GM18861 (cell line): ENCODE measurements at regions not wholly inside any gene's neighbourhood (a gene's known extent, or its start where the extent isn't known, plus 50 kb on each side); places are given as distances from the start of the nearest gene placed in this dataset.
A peak's percentile ranks its signal among the peaks of the same experiment; 100 is the strongest.

Experiments used
- ATAC-seq: cut with Tn5 transposase; IDR thresholded peaks from one replicate; pipeline ENCODE4 v1.9.1; 2021; ENCODE audit not compliant: unreplicated experiment

- ATAC-seq = no peak
Observed at GRCh38 chr5:61777292-61777691, 445.2 kb downstream of the ZSWIM6 start.

- ATAC-seq = no peak
Observed at GRCh38 chr5:61779743-61780142, 447.7 kb downstream of the ZSWIM6 start.

- no peak for ATAC-seq
Observed at GRCh38 chr5:61783481-61783880, 451.4 kb downstream of the ZSWIM6 start.

- no peak for ATAC-seq
Observed at GRCh38 chr5:61784341-61784740, 452.3 kb downstream of the ZSWIM6 start.

GRCh38 chr5:61788548-61788947 is 456.5 kb downstream of the ZSWIM6 start:
- no peak for ATAC-seq

- no peak for ATAC-seq
Observed at GRCh38 chr5:61790007-61790406, 457.9 kb downstream of the ZSWIM6 start.

- peak; percentile 69 for ATAC-seq
Observed at GRCh38 chr5:61790678-61791077, 458.6 kb downstream of the ZSWIM6 start.

- no peak for ATAC-seq
Observed at GRCh38 chr5:61796773-61797172, 464.7 kb downstream of the ZSWIM6 start.

- ATAC-seq = no peak
Observed at GRCh38 chr5:61800450-61800849, 468.4 kb downstream of the ZSWIM6 start.

- no peak for ATAC-seq
Observed at GRCh38 chr5:61801174-61801573, 469.1 kb downstream of the ZSWIM6 start.

- no peak for ATAC-seq
Observed at GRCh38 chr5:61802456-61802855, 470.4 kb downstream of the ZSWIM6 start.

- no peak for ATAC-seq
Observed at GRCh38 chr5:61805101-61805500, 473.0 kb downstream of the ZSWIM6 start.

- ATAC-seq = no peak
Observed at GRCh38 chr5:61806491-61807020, 474.5 kb downstream of the ZSWIM6 start.

GRCh38 chr5:61808091-61808490 is 476.0 kb downstream of the ZSWIM6 start:
- no peak for ATAC-seq

GRCh38 chr5:61808909-61809308 is 476.9 kb downstream of the ZSWIM6 start:
- no peak for ATAC-seq

GRCh38 chr5:61809651-61810050 is 477.6 kb downstream of the ZSWIM6 start:
- ATAC-seq = no peak

- ATAC-seq = peak; percentile 58
Observed at GRCh38 chr5:61811052-61811451, 479.0 kb downstream of the ZSWIM6 start.

- no peak for ATAC-seq
Observed at GRCh38 chr5:61813361-61813760, 481.3 kb downstream of the ZSWIM6 start.

- no peak for ATAC-seq
Observed at GRCh38 chr5:61815339-61815738, 483.3 kb downstream of the ZSWIM6 start.

GRCh38 chr5:61816146-61816545 is 484.1 kb downstream of the ZSWIM6 start:
- ATAC-seq = no peak

GRCh38 chr5:61816585-61817450 is 484.8 kb downstream of the ZSWIM6 start:
- ATAC-seq = no peak

- no peak for ATAC-seq
Observed at GRCh38 chr5:61817472-61818326, 485.6 kb downstream of the ZSWIM6 start.
